H9 (cell line): ENCODE measurements at regions not wholly inside any gene's neighbourhood (a gene's known extent, or its start where the extent isn't known, plus 50 kb on each side); places are given as distances from the start of the nearest gene placed in this dataset.

Source experiments
- DNase-seq: peaks from one replicate; pipeline ENCODE4 v3.0.0-alpha.2; 2017
- H2AFZ ChIP-seq: one replicate; pipeline ENCODE4 v1.6.1; 2013; ENCODE audit warnings: mild to moderate bottlenecking, low read length, control low read depth, moderate library complexity
- H2AK5ac ChIP-seq: 2 replicates; pipeline ENCODE4 v1.6.1; 2013; ENCODE audit warnings: low read length, control low read depth, mixed read lengths; ENCODE audit not compliant: insufficient read length
- H2BK120ac ChIP-seq: one replicate; pipeline ENCODE4 v1.6.1; 2013; ENCODE audit warnings: low read depth, mild to moderate bottlenecking, low read length, control low read depth, inconsistent platforms; ENCODE audit not compliant: poor library complexity, severe bottlenecking
- H2BK12ac ChIP-seq: 2 replicates; pipeline ENCODE4 v1.6.1; 2013; ENCODE audit warnings: low read length, control low read depth, mixed read lengths, low read depth; ENCODE audit not compliant: insufficient read length
- H2BK15ac ChIP-seq: 2 replicates; pipeline ENCODE4 v1.6.1; 2013; ENCODE audit warnings: low read depth, low read length, control low read depth
- H2BK20ac ChIP-seq: one replicate; pipeline ENCODE4 v1.6.1; 2013; ENCODE audit warnings: low read depth, mild to moderate bottlenecking, low read length, control low read depth, inconsistent platforms; ENCODE audit not compliant: poor library complexity, severe bottlenecking
- H2BK5ac ChIP-seq: 2 replicates; pipeline ENCODE4 v1.6.1; 2013; ENCODE audit warnings: low read length, control low read depth, mixed read lengths; ENCODE audit not compliant: insufficient read length
- H3K14ac ChIP-seq: 2 replicates; pipeline ENCODE4 v1.6.1; 2013; ENCODE audit warnings: low read length, control low read depth; ENCODE audit not compliant: insufficient read depth
- H3K18ac ChIP-seq: 2 replicates; pipeline ENCODE4 v1.6.1; 2013; ENCODE audit warnings: low read depth, mild to moderate bottlenecking, mixed read lengths, low read length, control low read depth; ENCODE audit not compliant: insufficient read length
- H3K23ac ChIP-seq: 2 replicates; pipeline ENCODE4 v1.6.1; 2013; ENCODE audit warnings: low read length, control low read depth, mixed read lengths, low read depth; ENCODE audit not compliant: insufficient read length
- H3K23me2 ChIP-seq: 2 replicates; pipeline ENCODE4 v1.6.1; 2013; ENCODE audit warnings: low read depth, mild to moderate bottlenecking, mixed read lengths, low read length, control low read depth; ENCODE audit not compliant: insufficient read length, poor library complexity, severe bottlenecking
- H3K27ac ChIP-seq: 2 replicates; pipeline ENCODE4 v1.5.1; 2013; ENCODE audit warnings: low read length, control low read depth, mixed read lengths, low read depth; ENCODE audit not compliant: insufficient read length
- H3K27me3 ChIP-seq: 2 replicates; pipeline ENCODE4 v1.6.1; 2013; ENCODE audit warnings: low read length, control low read depth, inconsistent platforms; ENCODE audit not compliant: insufficient read depth
- H3K4ac ChIP-seq: 2 replicates; pipeline ENCODE4 v1.6.1; 2013; ENCODE audit warnings: low read depth, mild to moderate bottlenecking, control low read depth, inconsistent platforms, low read length, moderate library complexity
- H3K4me1 ChIP-seq: 2 replicates; pipeline ENCODE4 v1.6.1; 2013; ENCODE audit warnings: low read length, control low read depth, inconsistent platforms; ENCODE audit not compliant: insufficient read depth
- H3K4me2 ChIP-seq: 2 replicates; pipeline ENCODE4 v1.6.1; 2013; ENCODE audit warnings: low read length, control low read depth, mixed read lengths; ENCODE audit not compliant: insufficient read length, insufficient read depth
- H3K56ac ChIP-seq: 2 replicates; pipeline ENCODE4 v1.6.1; 2013; ENCODE audit warnings: low read depth, mild to moderate bottlenecking, mixed read lengths, low read length, control low read depth; ENCODE audit not compliant: insufficient read length
- H3K79me1 ChIP-seq: 2 replicates; pipeline ENCODE4 v1.6.1; 2013; ENCODE audit warnings: low read depth, mild to moderate bottlenecking, moderate library complexity, low read length, control low read depth, inconsistent platforms; ENCODE audit not compliant: insufficient read depth, poor library complexity, severe bottlenecking
- H3K79me2 ChIP-seq: 2 replicates; pipeline ENCODE4 v1.6.1; 2013; ENCODE audit warnings: low read length, control low read depth, inconsistent platforms; ENCODE audit not compliant: insufficient read depth
- H3K9ac ChIP-seq: 2 replicates; pipeline ENCODE4 v1.6.1; 2013; ENCODE audit warnings: low read length, control low read depth, mixed read lengths; ENCODE audit not compliant: insufficient read length; ENCODE audit errors: extremely low read depth
- H3K9me3 ChIP-seq: one replicate; pipeline ENCODE4 v1.6.1; 2013; ENCODE audit warnings: low read depth, low read length, inconsistent platforms; ENCODE audit not compliant: control insufficient read depth
- H3T11ph ChIP-seq: one replicate; pipeline ENCODE4 v1.6.1; 2013; ENCODE audit warnings: mild to moderate bottlenecking, low read length, control low read depth, inconsistent platforms
- H4K20me1 ChIP-seq: one replicate; pipeline ENCODE4 v1.6.1; 2013; ENCODE audit not compliant: control insufficient read depth, insufficient read length, insufficient read depth
- H4K5ac ChIP-seq: 2 replicates; pipeline ENCODE4 v1.6.1; 2013; ENCODE audit warnings: low read depth, mild to moderate bottlenecking, mixed read lengths, low read length, control low read depth; ENCODE audit not compliant: insufficient read length
- H4K8ac ChIP-seq: replicated peaks from 2 replicates; pipeline ENCODE4 v1.6.1; 2013; ENCODE audit warnings: low read length, control low read depth, mixed read lengths, low read depth; ENCODE audit not compliant: insufficient read length
- H4K91ac ChIP-seq: 2 replicates; pipeline ENCODE4 v1.6.1; 2013; ENCODE audit warnings: low read depth, mild to moderate bottlenecking, moderate library complexity, mixed read lengths, low read length, control low read depth; ENCODE audit not compliant: insufficient read length
- H3K27ac Mint-ChIP-seq, 3 experiments: 2 replicates in 2 of 3; 3 replicates in 1 of 3; pipeline ENCODE4 v1.8.0; 2020 to 2021; ENCODE audit warnings: mixed read lengths in 3 of 3, mild to moderate bottlenecking in 1 of 3, moderate library complexity in 1 of 3
- H3K27me3 Mint-ChIP-seq: 2 replicates; pipeline ENCODE4 v1.8.0; 2021; ENCODE audit warnings: low read depth, mild to moderate bottlenecking, moderate library complexity, mixed read lengths
- H3K36me3 Mint-ChIP-seq, 3 experiments: 2 replicates in 2 of 3; 3 replicates in 1 of 3; pipeline ENCODE4 v1.8.0; 2020 to 2021; ENCODE audit warnings: low read depth in 3 of 3, mixed read lengths in 3 of 3; ENCODE audit not compliant: insufficient read depth in 1 of 3
- H3K4me1 Mint-ChIP-seq, 2 experiments: 2 replicates each; pipeline ENCODE4 v1.8.0; 2020; ENCODE audit warnings: mixed read lengths in 2 of 2
- H3K4me3 Mint-ChIP-seq, 2 experiments: 2 replicates in 1 of 2; 3 replicates in 1 of 2; pipeline ENCODE4 v1.8.0; 2020 to 2021; ENCODE audit warnings: mild to moderate bottlenecking in 2 of 2, mixed read lengths in 2 of 2, moderate library complexity in 1 of 2
- H3K9me3 Mint-ChIP-seq, 2 experiments: 2 replicates in 1 of 2; 3 replicates in 1 of 2; pipeline ENCODE4 v1.8.0; 2020; ENCODE audit warnings: mild to moderate bottlenecking in 2 of 2, mixed read lengths in 2 of 2, moderate library complexity in 1 of 2
- WGBS: extraction: QIAGEN DNeasy Blood & Tissue Kit; methylation state at CpG from one replicate; pipeline ENCODE4 v1.1.7; 2013; ENCODE audit warnings: missing lambda C conversion rate, low lambda C conversion rate, mixed read lengths; ENCODE audit not compliant: insufficient read length; ENCODE audit errors: extremely low coverage; 5-methylcytosine and 5-hydroxymethylcytosine counted together
- TF ChIP-seq, protein P1 (sequence below): fragments of 200-600 bp; sonication (generic); conservative IDR thresholded peaks from 3 replicates; pipeline ENCODE4 v1.8.0; 2021; ENCODE audit warnings: antibody characterized with exemption, mild to moderate bottlenecking

DNA sequence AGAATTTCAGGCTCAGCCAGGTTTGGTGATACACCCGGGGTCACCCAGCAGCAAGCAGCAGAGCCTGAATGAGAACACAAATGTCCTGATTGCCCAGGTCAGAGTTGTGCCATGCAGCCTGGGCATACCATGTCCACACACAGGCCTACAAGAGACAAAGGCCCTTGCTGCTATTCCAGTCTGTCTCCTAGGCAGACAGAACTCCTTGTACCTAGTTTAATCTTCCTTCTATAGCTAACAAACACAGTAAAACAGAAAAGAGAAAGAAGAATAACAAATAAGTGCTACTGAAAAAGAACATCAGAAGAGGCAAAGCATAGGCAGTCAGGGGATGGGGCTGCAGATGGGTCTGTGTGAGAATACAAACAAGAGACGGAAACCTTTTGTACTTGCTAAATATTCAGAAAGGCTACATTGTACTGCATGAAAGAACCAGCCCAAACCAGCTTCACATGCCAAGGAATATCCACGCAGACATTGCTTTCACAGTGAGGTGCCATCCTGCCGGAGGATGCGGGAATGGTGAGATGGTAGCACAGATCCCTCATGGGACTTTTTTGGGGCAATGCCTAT is 401.7 kb downstream of the OMA1 start:
- Histone ChIP-seq H3K79me2 (no peaks in the 10 kb centered on the region), H4K91ac (no peak overlapping the region), H3K79me1 (no peaks in the 10 kb centered on the region), H4K20me1 (no peaks in the 10 kb centered on the region), H2BK12ac (no peak overlapping the region), H3K4me2 (no peak overlapping the region), H2BK15ac (no peak overlapping the region), H2BK120ac (no peak overlapping the region), H3K27me3 (no peaks in the 10 kb centered on the region), H4K5ac (no peak overlapping the region), H2AK5ac (no peak overlapping the region), H3K4me1 (no peaks in the 10 kb centered on the region), H3K4ac (no peak overlapping the region), H3K27ac (no peak overlapping the region), H2BK20ac (no peak overlapping the region), H3K23ac (no peak overlapping the region), H3K9me3 (no peaks in the 10 kb centered on the region), H4K8ac (no peak overlapping the region), H3K23me2 (no peaks in the 10 kb centered on the region), H2BK5ac (no peak overlapping the region), H3K56ac (no peak overlapping the region), H3T11ph (no peak overlapping the region), H3K14ac (no peak overlapping the region), H3K9ac (no peak overlapping the region), H2AFZ (no peak overlapping the region), H3K18ac (no peak overlapping the region)
- Mint-ChIP-seq H3K4me1 (peaks cover 13 to 20% of the 10 kb centered on the region in 2 experiments), H3K27me3 (no peaks in the 10 kb centered on the region; the same call in 1 of the 2 replicates), H3K36me3 (peaks cover 0 to 28% (median 5%) of the 10 kb centered on the region in 3 experiments; a peak in 3 of 7 replicates), H3K27ac (peak overlapping the region in 1 of 3 experiments; percentile 36; a peak in 2 of 7 replicates), H3K9me3 (peaks cover 11 to 12% of the 10 kb centered on the region in 2 experiments; a peak in 4 of 5 replicates), H3K4me3 (no peak overlapping the region)
- TF ChIP-seq, protein P1, sequence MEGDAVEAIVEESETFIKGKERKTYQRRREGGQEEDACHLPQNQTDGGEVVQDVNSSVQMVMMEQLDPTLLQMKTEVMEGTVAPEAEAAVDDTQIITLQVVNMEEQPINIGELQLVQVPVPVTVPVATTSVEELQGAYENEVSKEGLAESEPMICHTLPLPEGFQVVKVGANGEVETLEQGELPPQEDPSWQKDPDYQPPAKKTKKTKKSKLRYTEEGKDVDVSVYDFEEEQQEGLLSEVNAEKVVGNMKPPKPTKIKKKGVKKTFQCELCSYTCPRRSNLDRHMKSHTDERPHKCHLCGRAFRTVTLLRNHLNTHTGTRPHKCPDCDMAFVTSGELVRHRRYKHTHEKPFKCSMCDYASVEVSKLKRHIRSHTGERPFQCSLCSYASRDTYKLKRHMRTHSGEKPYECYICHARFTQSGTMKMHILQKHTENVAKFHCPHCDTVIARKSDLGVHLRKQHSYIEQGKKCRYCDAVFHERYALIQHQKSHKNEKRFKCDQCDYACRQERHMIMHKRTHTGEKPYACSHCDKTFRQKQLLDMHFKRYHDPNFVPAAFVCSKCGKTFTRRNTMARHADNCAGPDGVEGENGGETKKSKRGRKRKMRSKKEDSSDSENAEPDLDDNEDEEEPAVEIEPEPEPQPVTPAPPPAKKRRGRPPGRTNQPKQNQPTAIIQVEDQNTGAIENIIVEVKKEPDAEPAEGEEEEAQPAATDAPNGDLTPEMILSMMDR: no peak
- WGBS: no CpG with 5 or more reads among the region's 5 CpGs
- DNase-seq: no peak
